ENCODE measurements at regions not wholly inside any gene's neighbourhood (a gene's known extent, or its start where the extent isn't known, plus 50 kb on each side); places are given as distances from the start of the nearest gene placed in this dataset.

DNA sequence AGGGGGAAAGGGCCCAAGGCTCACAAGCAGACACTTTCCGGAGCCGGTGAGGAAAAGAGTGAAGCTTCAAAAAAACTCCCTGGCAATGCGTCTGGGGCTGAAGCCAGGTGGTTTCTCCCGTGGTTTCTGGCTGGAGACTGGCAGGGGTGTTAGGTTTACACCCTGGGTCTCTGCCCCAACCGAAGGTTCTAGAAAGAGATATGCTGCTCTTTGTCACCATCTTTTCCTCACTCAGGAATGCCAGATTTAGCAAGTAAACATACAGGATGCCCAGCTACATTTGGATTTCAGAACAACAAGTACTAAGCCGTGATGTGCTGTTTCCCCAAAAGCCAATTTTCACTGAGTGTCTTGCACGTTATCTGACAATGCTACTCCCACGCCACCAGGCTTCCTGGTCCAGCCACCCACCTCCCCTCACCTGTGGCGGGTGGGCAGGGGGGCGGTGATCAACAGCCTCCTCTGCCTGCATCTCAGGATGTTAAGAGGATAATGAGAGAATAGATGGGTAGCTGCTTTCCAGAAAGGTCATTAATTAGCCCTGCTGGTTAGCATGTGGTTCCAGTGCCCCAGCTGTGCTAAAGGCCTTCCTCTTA is 69.6 kb upstream of the OLIG2 start:
- TF ChIP-seq, protein P1, sequence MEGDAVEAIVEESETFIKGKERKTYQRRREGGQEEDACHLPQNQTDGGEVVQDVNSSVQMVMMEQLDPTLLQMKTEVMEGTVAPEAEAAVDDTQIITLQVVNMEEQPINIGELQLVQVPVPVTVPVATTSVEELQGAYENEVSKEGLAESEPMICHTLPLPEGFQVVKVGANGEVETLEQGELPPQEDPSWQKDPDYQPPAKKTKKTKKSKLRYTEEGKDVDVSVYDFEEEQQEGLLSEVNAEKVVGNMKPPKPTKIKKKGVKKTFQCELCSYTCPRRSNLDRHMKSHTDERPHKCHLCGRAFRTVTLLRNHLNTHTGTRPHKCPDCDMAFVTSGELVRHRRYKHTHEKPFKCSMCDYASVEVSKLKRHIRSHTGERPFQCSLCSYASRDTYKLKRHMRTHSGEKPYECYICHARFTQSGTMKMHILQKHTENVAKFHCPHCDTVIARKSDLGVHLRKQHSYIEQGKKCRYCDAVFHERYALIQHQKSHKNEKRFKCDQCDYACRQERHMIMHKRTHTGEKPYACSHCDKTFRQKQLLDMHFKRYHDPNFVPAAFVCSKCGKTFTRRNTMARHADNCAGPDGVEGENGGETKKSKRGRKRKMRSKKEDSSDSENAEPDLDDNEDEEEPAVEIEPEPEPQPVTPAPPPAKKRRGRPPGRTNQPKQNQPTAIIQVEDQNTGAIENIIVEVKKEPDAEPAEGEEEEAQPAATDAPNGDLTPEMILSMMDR (IDR thresholded peaks at IDR 0.05; ENCODE audit: unreplicated experiment): no peak
- Mint-ChIP-seq H3K27ac (no peak overlapping the region), H3K4me1 (ENCODE audit: low read depth) (peaks cover 5% of the 10 kb centered on the region), H3K9me3 (ENCODE audit: low read depth) (no peaks in the 10 kb centered on the region), H3K36me3 (ENCODE audit: insufficient read depth) (no peaks in the 10 kb centered on the region), H3K27me3 (peaks cover 29% of the 10 kb centered on the region), H3K4me3 (ENCODE audit: low read depth) (no peak overlapping the region)
- no peak for DNase-seq (ENCODE audit: low spot score, unreplicated experiment)

DNA sequence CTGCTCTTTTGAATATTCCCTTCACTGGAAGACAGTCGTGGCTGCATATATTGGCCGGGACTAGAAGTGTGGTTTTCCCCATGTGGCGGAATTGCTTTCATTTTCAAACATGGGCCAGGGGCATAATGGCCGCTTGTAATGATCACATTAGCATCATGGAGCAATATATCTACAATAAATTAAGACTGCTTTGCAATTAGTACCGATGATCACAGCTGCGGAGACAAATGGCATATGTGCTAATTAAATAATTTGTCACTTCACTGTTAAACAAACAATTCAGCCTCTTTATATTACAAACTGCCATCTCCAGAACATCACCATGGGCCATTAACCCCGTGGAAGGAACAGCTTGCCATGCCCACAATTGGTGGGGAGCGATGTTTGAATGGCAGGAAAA is 68.2 kb upstream of the OLIG2 start:
- Mint-ChIP-seq H3K27ac (no peak overlapping the region), H3K4me1 (ENCODE audit: low read depth) (peaks cover 2% of the 10 kb centered on the region), H3K36me3 (ENCODE audit: insufficient read depth) (no peaks in the 10 kb centered on the region), H3K9me3 (ENCODE audit: low read depth) (no peaks in the 10 kb centered on the region), H3K4me3 (ENCODE audit: low read depth) (no peak overlapping the region), H3K27me3 (peaks cover 24% of the 10 kb centered on the region)
- no peak for DNase-seq (ENCODE audit: low spot score, unreplicated experiment)
- TF ChIP-seq, protein P1 (IDR thresholded peaks at IDR 0.05; ENCODE audit: unreplicated experiment): no peak

DNA sequence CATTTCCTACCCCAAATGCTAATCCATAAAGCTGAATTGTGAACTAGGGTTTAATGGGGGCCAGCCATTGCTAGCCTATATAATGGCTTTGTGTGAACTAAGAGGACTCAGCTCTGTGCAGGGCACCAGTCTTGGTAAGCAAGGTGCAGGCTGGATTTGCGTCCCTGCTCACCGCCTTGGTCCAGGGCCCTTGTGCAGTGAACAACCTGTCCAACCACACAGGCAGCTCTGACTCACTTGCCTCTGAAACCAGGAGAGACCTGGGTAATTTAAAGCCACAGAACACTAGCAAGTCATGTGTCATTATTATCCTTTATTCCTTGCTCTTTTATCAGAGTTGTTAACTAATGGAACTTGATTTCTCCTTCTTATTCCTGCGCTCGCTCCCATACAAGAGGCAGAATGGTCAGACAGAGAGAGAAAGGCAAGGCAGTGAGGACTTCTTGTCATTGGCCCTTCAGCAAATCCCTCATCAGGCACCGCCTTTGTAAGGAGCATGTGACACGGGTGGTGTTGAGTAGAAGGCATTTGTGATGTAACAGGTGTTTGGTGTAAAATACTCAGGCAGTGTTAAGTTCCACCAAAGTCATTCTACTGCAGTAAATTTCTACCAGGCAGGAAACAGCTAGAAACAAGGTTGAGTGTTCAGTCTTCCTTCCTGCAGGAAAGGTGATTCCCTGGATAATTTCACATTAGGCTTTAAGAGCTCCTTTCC is 67.3 kb upstream of the OLIG2 start:
- no peak overlapping the region for H3K4me3 Mint-ChIP-seq (ENCODE audit: low read depth)
- no peak overlapping the region for H3K27ac Mint-ChIP-seq
- H3K9me3 Mint-ChIP-seq (ENCODE audit: low read depth): no peaks in the 10 kb centered on the region
- H3K27me3 Mint-ChIP-seq: peaks cover 22% of the 10 kb centered on the region
- H3K36me3 Mint-ChIP-seq (ENCODE audit: insufficient read depth): no peaks in the 10 kb centered on the region
- DNase-seq (ENCODE audit: low spot score, unreplicated experiment): no peak
- TF ChIP-seq, protein P1 (IDR thresholded peaks at IDR 0.05; ENCODE audit: unreplicated experiment): no peak
- H3K4me1 Mint-ChIP-seq (ENCODE audit: low read depth): peaks cover 2% of the 10 kb centered on the region

DNA sequence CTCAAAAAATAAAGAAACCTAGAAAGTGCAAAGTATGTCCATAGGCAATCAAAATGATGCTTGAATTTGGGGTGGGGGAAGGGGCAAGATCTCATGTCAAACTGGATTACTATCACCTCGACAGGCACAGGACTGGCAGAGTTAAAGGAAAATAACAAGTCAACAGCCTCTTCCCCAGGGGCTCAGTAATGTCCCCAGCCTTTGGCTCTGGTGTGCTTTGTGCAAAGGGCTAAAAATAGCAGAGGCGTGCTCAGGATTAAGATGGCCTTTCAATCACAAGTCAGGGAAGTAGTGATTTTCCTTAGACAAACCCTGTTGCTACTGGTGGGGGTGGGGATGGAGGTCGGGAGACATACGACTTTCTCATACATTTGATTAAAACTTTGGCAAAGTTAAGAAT is 63.5 kb upstream of the OLIG2 start:
- DNase-seq (ENCODE audit: low spot score, unreplicated experiment): no peak
- H3K4me3 Mint-ChIP-seq (ENCODE audit: low read depth): no peak overlapping the region
- no peaks in the 10 kb centered on the region for H3K36me3 Mint-ChIP-seq (ENCODE audit: insufficient read depth)
- H3K9me3 Mint-ChIP-seq (ENCODE audit: low read depth): no peaks in the 10 kb centered on the region
- peaks cover 13% of the 10 kb centered on the region for H3K27me3 Mint-ChIP-seq
- no peak overlapping the region for H3K27ac Mint-ChIP-seq
- TF ChIP-seq, protein P1 (IDR thresholded peaks at IDR 0.05; ENCODE audit: unreplicated experiment): no peak
- H3K4me1 Mint-ChIP-seq (ENCODE audit: low read depth): peaks cover 2% of the 10 kb centered on the region

DNA sequence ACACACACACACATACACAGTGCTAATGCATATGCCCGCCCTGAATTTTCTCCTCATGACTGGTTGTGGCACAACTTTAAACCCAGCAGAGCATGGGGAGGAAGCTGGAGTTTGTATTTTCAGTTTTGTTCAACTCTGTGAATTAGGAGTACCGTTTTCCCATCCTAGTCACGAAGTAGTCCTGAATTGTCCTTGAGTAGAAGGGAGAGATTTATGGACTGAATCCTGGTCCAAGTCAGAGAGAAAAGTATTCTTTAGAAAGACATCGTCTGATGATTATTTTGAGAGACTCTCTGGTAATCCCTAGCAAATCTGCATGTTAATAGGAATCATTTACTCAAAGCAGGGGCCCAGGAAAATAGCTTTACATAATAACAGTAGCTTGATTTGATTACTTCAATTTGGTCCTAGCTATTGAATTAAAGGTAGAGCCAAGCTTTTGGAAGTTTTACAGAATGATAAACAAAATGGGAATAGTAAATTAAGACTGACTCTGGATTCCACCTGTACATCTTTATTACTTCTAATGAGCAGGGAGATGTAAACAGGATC is 60.5 kb upstream of the OLIG2 start:
- Mint-ChIP-seq H3K27me3 (peaks cover 12% of the 10 kb centered on the region), H3K9me3 (ENCODE audit: low read depth) (peaks cover 4% of the 10 kb centered on the region), H3K4me3 (ENCODE audit: low read depth) (no peak overlapping the region), H3K4me1 (ENCODE audit: low read depth) (peaks cover 6% of the 10 kb centered on the region), H3K36me3 (ENCODE audit: insufficient read depth) (peaks cover 2% of the 10 kb centered on the region), H3K27ac (no peak overlapping the region)
- no peak for DNase-seq (ENCODE audit: low spot score, unreplicated experiment)
- TF ChIP-seq, protein P1 (IDR thresholded peaks at IDR 0.05; ENCODE audit: unreplicated experiment): no peak

Measured in progenitor cell of endocrine pancreas (in vitro differentiated cells).